H1 (cell line): ENCODE measurements at regions not wholly inside any gene's neighbourhood (a gene's known extent, or its start where the extent isn't known, plus 50 kb on each side); places are given as distances from the start of the nearest gene placed in this dataset.

ENCODE experiments used
- CTCF ChIA-PET: fragments of 300-600 bp; sonication (Branson Sonifier 250); formaldehyde crosslinking; loops from one replicate; lab custom pipeline; 2021; ENCODE audit not compliant: partially characterized antibody; lab: Charles Lee
- POLR2A ChIA-PET: fragments of 300-600 bp; sonication (Branson Sonifier 250); formaldehyde crosslinking; loops from one replicate; lab custom pipeline; 2021; ENCODE audit warnings: inconsistent platforms; ENCODE audit not compliant: partially characterized antibody; lab: Charles Lee
- DNase-seq, 2 experiments: peaks; one replicate each; pipeline versions ENCODE4 v3.0.0 to v3.0.0-alpha.2; 2010 to 2022; ENCODE audit warnings: low spot score in 2 of 2, low read depth in 1 of 2, mixed read lengths in 1 of 2
- FAIRE-seq: peaks from 2 replicates; lab custom pipeline; 2011; peaks lifted over from hg19 to GRCh38; lab: Jason Lieb, UNC
- H2AFZ ChIP-seq: 2 replicates; pipeline ENCODE4 v1.8.1; 2012; ENCODE audit warnings: low read length, inconsistent platforms
- H2AK5ac ChIP-seq: 2 replicates; pipeline ENCODE4 v1.6.1; 2013; ENCODE audit warnings: low read depth, low read length
- H2BK120ac ChIP-seq: replicated peaks from 2 replicates; pipeline ENCODE3; 2013; ENCODE audit warnings: low read depth, low read length, inconsistent platforms
- H2BK12ac ChIP-seq: 2 replicates; pipeline ENCODE4 v1.6.1; 2013; ENCODE audit warnings: low read depth, low read length
- H2BK15ac ChIP-seq: 2 replicates; pipeline ENCODE4 v1.6.1; 2013; ENCODE audit warnings: low read length
- H2BK20ac ChIP-seq: 2 replicates; pipeline ENCODE4 v1.6.1; 2013; ENCODE audit warnings: low read length
- H2BK5ac ChIP-seq: 2 replicates; pipeline ENCODE4 v1.6.1; 2013; ENCODE audit warnings: low read depth, low read length
- H3K14ac ChIP-seq: 2 replicates; pipeline ENCODE4 v1.6.1; 2013; ENCODE audit warnings: inconsistent platforms; ENCODE audit not compliant: insufficient read length
- H3K18ac ChIP-seq: 2 replicates; pipeline ENCODE4 v1.6.1; 2013; ENCODE audit warnings: low read length; ENCODE audit errors: extremely low read depth
- H3K23ac ChIP-seq: 2 replicates; pipeline ENCODE4 v1.6.1; 2013; ENCODE audit warnings: inconsistent platforms; ENCODE audit not compliant: insufficient read length
- H3K23me2 ChIP-seq: 2 replicates; pipeline ENCODE4 v1.6.1; 2013; ENCODE audit warnings: low read depth, low read length
- H3K27ac ChIP-seq: 2 replicates; pipeline ENCODE4 v1.6.1; 2011; ENCODE audit warnings: low read depth, low read length, inconsistent platforms
- H3K27me3 ChIP-seq, 4 experiments: replicated peaks in 1 of 4; 1 replicate in 1 of 4; 2 replicates in 3 of 4; pipeline versions ENCODE4 v1.6.1 to v1.8.1; 2011 to 2013; ENCODE audit warnings: low read length in 3 of 4, mild to moderate bottlenecking in 3 of 4, inconsistent platforms in 2 of 4, mixed read lengths in 2 of 4, moderate library complexity in 1 of 4; ENCODE audit not compliant: control insufficient read depth in 3 of 4, insufficient read depth in 3 of 4; ENCODE audit errors: extremely low read depth in 1 of 4
- H3K36me3 ChIP-seq, 4 experiments: 2 replicates each; pipeline versions ENCODE4 v1.6.1 to v1.8.1; 2011 to 2013; ENCODE audit warnings: mild to moderate bottlenecking in 4 of 4, low read length in 3 of 4, moderate library complexity in 2 of 4, control low read depth in 1 of 4, inconsistent platforms in 1 of 4; ENCODE audit not compliant: insufficient read depth in 4 of 4, control insufficient read depth in 2 of 4
- H3K4ac ChIP-seq: replicated peaks from 2 replicates; pipeline ENCODE3; 2013; ENCODE audit warnings: low read length, low read depth, mixed read lengths, inconsistent platforms; ENCODE audit not compliant: insufficient read length
- H3K4me1 ChIP-seq, 4 experiments: replicated peaks in 1 of 4; 1 replicate in 1 of 4; 2 replicates in 3 of 4; pipeline versions ENCODE4 v1.6.1 to v1.8.1; 2011 to 2013; ENCODE audit warnings: low read length in 3 of 4, inconsistent platforms in 2 of 4, mixed read lengths in 1 of 4; ENCODE audit not compliant: insufficient read depth in 4 of 4, control insufficient read depth in 3 of 4
- H3K4me2 ChIP-seq, 2 experiments: 2 replicates each; pipeline versions ENCODE4 v1.6.1 to v1.8.1; 2011 to 2013; ENCODE audit warnings: low read depth in 2 of 2, low read length in 2 of 2, control low read depth in 1 of 2, inconsistent platforms in 1 of 2, mild to moderate bottlenecking in 1 of 2; ENCODE audit not compliant: insufficient read depth in 1 of 2
- H3K4me3 ChIP-seq, 4 experiments: fragments of 200-600, 300-600 bp in 1 of 4; sonication (generic), shearing (Covaris generic), sonication (Bioruptor Twin) in 1 of 4; 2 replicates each; pipeline versions ENCODE4 v1.5.1 to v1.8.1; 2011 to 2016; ENCODE audit warnings: low read length in 4 of 4, low read depth in 3 of 4, control low read depth in 2 of 4, inconsistent platforms in 2 of 4, mild to moderate bottlenecking in 2 of 4, mixed read lengths in 1 of 4, moderate library complexity in 1 of 4; ENCODE audit not compliant: insufficient read depth in 2 of 4; ENCODE audit errors: extremely low read depth in 1 of 4
- H3K56ac ChIP-seq: replicated peaks from 2 replicates; pipeline ENCODE3; 2013; ENCODE audit warnings: low read depth, mild to moderate bottlenecking, mixed read lengths, low read length, inconsistent platforms; ENCODE audit not compliant: insufficient read length
- H3K79me1 ChIP-seq: 2 replicates; pipeline ENCODE4 v1.6.1; 2013; ENCODE audit warnings: low read depth, low read length, control low read depth
- H3K79me2 ChIP-seq, 2 experiments: 2 replicates each; pipeline versions ENCODE4 v1.6.1 to v1.8.1; 2012 to 2013; ENCODE audit warnings: low read length in 2 of 2, mild to moderate bottlenecking in 2 of 2, inconsistent platforms in 1 of 2; ENCODE audit not compliant: insufficient read depth in 2 of 2, control insufficient read depth in 1 of 2
- H3K9ac ChIP-seq, 4 experiments: replicated peaks in 1 of 4; 1 replicate in 1 of 4; 2 replicates in 3 of 4; pipeline versions ENCODE4 v1.6.1 to v1.8.1; 2011 to 2013; ENCODE audit warnings: low read depth in 3 of 4, low read length in 3 of 4, control low read depth in 2 of 4, mild to moderate bottlenecking in 2 of 4, moderate library complexity in 2 of 4, inconsistent platforms in 1 of 4; ENCODE audit errors: extremely low read depth in 1 of 4
- H3K9me3 ChIP-seq, 2 experiments: 2 replicates each; pipeline versions ENCODE4 v1.6.1 to v1.8.1; 2012 to 2013; ENCODE audit warnings: mild to moderate bottlenecking in 2 of 2, moderate library complexity in 2 of 2, control low read depth in 1 of 2, inconsistent platforms in 1 of 2, low read depth in 1 of 2, low read length in 1 of 2, mixed read lengths in 1 of 2; ENCODE audit not compliant: insufficient read depth in 2 of 2
- H4K20me1 ChIP-seq, 2 experiments: replicated peaks in 1 of 2; 2 replicates each; pipeline versions ENCODE3 to v1.8.1; 2011 to 2013; ENCODE audit warnings: inconsistent platforms in 2 of 2, low read length in 2 of 2, mild to moderate bottlenecking in 1 of 2; ENCODE audit not compliant: insufficient read depth in 2 of 2, control insufficient read depth in 1 of 2
- H4K5ac ChIP-seq: 2 replicates; pipeline ENCODE4 v1.6.1; 2013; ENCODE audit warnings: low read length, low read depth, mixed read lengths, inconsistent platforms; ENCODE audit not compliant: insufficient read length
- H4K8ac ChIP-seq: 2 replicates; pipeline ENCODE4 v1.8.0; 2013; ENCODE audit warnings: mild to moderate bottlenecking, moderate library complexity, low read length, inconsistent platforms; ENCODE audit not compliant: insufficient read depth; ENCODE audit errors: extremely low read depth
- H4K91ac ChIP-seq: replicated peaks from 2 replicates; pipeline ENCODE3; 2013; ENCODE audit warnings: low read length, mixed read lengths, inconsistent platforms; ENCODE audit not compliant: insufficient read length
- EP300 ChIP-seq, 2 experiments: IDR thresholded peaks; 1 replicate in 1 of 2; 2 replicates in 1 of 2; pipeline ENCODE4 v1.6.1; 2011 to 2012; ENCODE audit warnings: low read depth in 2 of 2, low read length in 2 of 2, mild to moderate bottlenecking in 2 of 2, borderline replicate concordance in 1 of 2, inconsistent platforms in 1 of 2, moderate library complexity in 1 of 2
- SP4 ChIP-seq: IDR thresholded peaks from 2 replicates; pipeline ENCODE4 v1.6.1; 2012; ENCODE audit warnings: low read length, inconsistent platforms
- SUZ12 ChIP-seq: fragments of 200-600 bp; sonication (generic); IDR thresholded peaks from 2 replicates; pipeline ENCODE4 v1.6.1; 2012; ENCODE audit warnings: mild to moderate bottlenecking, inconsistent platforms, low read length, moderate library complexity, mixed read lengths
- WGBS, 2 experiments: shearing (Covaris generic) in 1 of 2; methylation state at CpG; one replicate each; pipeline versions ENCODE4 v1.1.6 to v1.1.7; 2013 to 2015; ENCODE audit warnings: low lambda C conversion rate in 2 of 2, mixed read lengths in 2 of 2, inconsistent platforms in 1 of 2, low coverage in 1 of 2, missing lambda C conversion rate in 1 of 2; ENCODE audit not compliant: insufficient replicate concordance in 2 of 2, insufficient coverage in 1 of 2, insufficient read length in 1 of 2; ENCODE audit errors: extremely low coverage in 1 of 2, missing lambda C conversion rate in 1 of 2; 5-methylcytosine and 5-hydroxymethylcytosine counted together
- TF ChIP-seq, protein P1 (sequence below): IDR thresholded peaks from 2 replicates; pipeline ENCODE4 v1.6.1; 2011; ENCODE audit warnings: low read length, improper control_type of control experiment

DNA sequence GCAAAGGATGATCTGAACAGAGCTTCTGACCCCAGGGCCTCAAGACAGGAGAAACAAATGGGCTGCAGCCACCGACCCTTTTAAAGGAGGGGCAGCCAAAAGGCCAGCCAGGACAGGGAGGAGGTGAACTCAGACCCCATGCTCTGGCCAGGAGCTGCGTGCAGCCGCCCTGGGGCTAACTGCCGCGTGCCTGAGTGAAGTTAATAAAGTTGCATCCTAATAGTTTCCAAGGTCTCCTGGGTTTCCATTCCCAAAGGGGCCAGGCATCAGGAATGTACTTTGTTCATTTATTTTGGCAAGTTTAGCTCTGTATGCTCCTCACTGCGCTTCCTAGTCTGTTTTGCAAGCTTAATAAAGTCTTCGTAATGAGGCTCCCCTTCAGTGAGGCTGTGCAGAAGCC is 60.7 kb downstream of the EN1 start:
- Histone ChIP-seq H2BK5ac (no peak overlapping the region), H3K9ac (no peak overlapping the region), H3K18ac (no peak overlapping the region), H3K56ac (no peak overlapping the region), H3K79me1 (no peaks in the 10 kb centered on the region), H4K91ac (no peak overlapping the region), H3K27ac (no peak overlapping the region), H4K20me1 (no peaks in the 10 kb centered on the region), H2BK20ac (no peak overlapping the region), H4K8ac (no peak overlapping the region), H3K4ac (no peak overlapping the region), H3K23me2 (no peaks in the 10 kb centered on the region), H2AFZ (no peak overlapping the region), H2BK120ac (no peak overlapping the region), H3K4me1 (no peaks in the 10 kb centered on the region), H3K79me2 (no peaks in the 10 kb centered on the region), H3K4me3 (no peak overlapping the region), H3K9me3 (no peaks in the 10 kb centered on the region), H3K27me3 (peaks cover 0 to 4% (median 0%) of the 10 kb centered on the region in 4 experiments; a peak in 3 of 7 replicates), H3K36me3 (no peaks in the 10 kb centered on the region), H2BK15ac (no peak overlapping the region), H3K4me2 (no peak overlapping the region), H4K5ac (no peak overlapping the region), H2BK12ac (no peak overlapping the region), H2AK5ac (no peak overlapping the region), H3K23ac (no peak overlapping the region), H3K14ac (no peak overlapping the region)
- FAIRE-seq (no peak), DNase-seq (no peak)
- no peak for TF ChIP-seq SP4
- TF ChIP-seq, protein P1, sequence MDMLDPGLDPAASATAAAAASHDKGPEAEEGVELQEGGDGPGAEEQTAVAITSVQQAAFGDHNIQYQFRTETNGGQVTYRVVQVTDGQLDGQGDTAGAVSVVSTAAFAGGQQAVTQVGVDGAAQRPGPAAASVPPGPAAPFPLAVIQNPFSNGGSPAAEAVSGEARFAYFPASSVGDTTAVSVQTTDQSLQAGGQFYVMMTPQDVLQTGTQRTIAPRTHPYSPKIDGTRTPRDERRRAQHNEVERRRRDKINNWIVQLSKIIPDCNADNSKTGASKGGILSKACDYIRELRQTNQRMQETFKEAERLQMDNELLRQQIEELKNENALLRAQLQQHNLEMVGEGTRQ, result no peak
- TF ChIP-seq SUZ12, result no peak
- no peak for TF ChIP-seq EP300 (IDR thresholded peaks at IDR 0.05; ENCODE audit: borderline replicate concordance in 1 of 2, low read depth in 2 of 2, low read length in 2 of 2)
- ChIA-PET POLR2A (no interaction called here), CTCF (interaction anchor here (0.9 to 1.0 kb wide), 2 partner anchors 69 to 726 kb away, joined by 3 read pairs; no protein-coding TSS in a partner anchor)
- 85% methylated on average over 7 of the region's 7 CpGs; no CpG with 5 or more reads in 1 of the 2 experiments for WGBS, 2 experiments
